Spleen (tissue), 7 donors: ENCODE measurements at regions not wholly inside any gene's neighbourhood (a gene's known extent, or its start where the extent isn't known, plus 50 kb on each side); places are given as distances from the start of the nearest gene placed in this dataset.

Experiments used
- CTCF ChIP-seq, 11 experiments: fragments of 200-600 bp in 7 of 11; fragments of 450-650 bp in 4 of 11; sonication (generic) in 4 of 11; IDR thresholded peaks in 8 of 11; conservative IDR thresholded peaks in 3 of 11; 1 replicate in 7 of 11; 2 replicates in 4 of 11; pipeline versions ENCODE4 v1.4.0 to v1.8.0; 2016 to 2021; ENCODE audit warnings: antibody characterized with exemption in 11 of 11, inconsistent platforms in 4 of 11, mild to moderate bottlenecking in 1 of 11
- POLR2A ChIP-seq, 3 donors: fragments of 450-650 bp; IDR thresholded peaks; one replicate each; pipeline ENCODE4 v1.5.1; 2017; ENCODE audit warnings: antibody characterized with exemption in 3 of 3, mild to moderate bottlenecking in 1 of 3
- POLR2AphosphoS5 ChIP-seq, 3 donors: sonication (generic); formaldehyde crosslinking; IDR thresholded peaks; one replicate each; pipeline ENCODE4 v1.5.1; 2017; ENCODE audit warnings: antibody characterized with exemption in 3 of 3
- donor health status: DM: no; HTN: no; CAD: no; lungs with moderate emphysema.
- donor health status: DM: no; HTN: no; CAD: no.
- donor health status: DM: no; HTN: no; CAD: no.

- TF ChIP-seq CTCF (IDR thresholded peaks at IDR 0.05 in 8 of 11, conservative IDR thresholded peaks at IDR 0.05 in 3 of 11) (no peak), POLR2A (IDR thresholded peaks at IDR 0.05) (no peak), POLR2AphosphoS5 (IDR thresholded peaks at IDR 0.05) (no peak)
Measured at GRCh38 chr5:145699846-145700245, 135.3 kb downstream of the PRELID2 start.
